ENCODE measurements at regions not wholly inside any gene's neighbourhood (a gene's known extent, or its start where the extent isn't known, plus 50 kb on each side); places are given as distances from the start of the nearest gene placed in this dataset.

DNA sequence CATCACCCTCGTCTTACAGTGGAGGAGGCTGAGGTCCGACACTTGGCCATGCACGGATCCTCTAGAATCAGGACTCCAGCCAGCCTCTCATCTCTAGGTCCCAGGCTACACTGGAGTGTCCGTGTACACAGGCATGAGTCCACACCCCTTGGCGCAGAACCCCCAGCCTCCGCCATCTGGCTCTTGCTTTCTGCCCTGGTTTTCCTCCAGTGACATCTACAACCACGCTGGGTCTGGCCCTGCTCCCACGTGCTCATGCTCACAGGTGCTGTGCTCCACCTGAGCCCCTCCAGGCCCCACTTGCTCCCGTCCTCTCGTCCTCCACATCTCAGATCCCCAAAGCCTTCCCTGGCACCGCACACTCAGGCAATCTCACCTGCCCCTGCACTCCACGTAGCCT, 260.8 kb downstream of the ENGASE start:
- ATAC-seq (no peak), DNase-seq (ENCODE audit: low spot score) (no peak)
- no peak overlapping the region for H3K4me3 Mint-ChIP-seq
- no peaks in the 10 kb centered on the region for H3K36me3 Mint-ChIP-seq
- no peak overlapping the region for H3K27ac Mint-ChIP-seq
- H3K9me3 Mint-ChIP-seq, result no peaks in the 10 kb centered on the region
- H3K27me3 Mint-ChIP-seq (ENCODE audit: low read depth), result peaks cover 4% of the 10 kb centered on the region; the same call in 1 of the 2 replicates
- H3K4me1 Mint-ChIP-seq, result peaks cover 31% of the 10 kb centered on the region
- ChIA-PET POLR2A (no interaction called here), CTCF (no interaction called here)
- TF ChIP-seq ZNF671 (CRISPR knock-in tag; IDR thresholded peaks at IDR 0.05) (no peak), JAZF1 (CRISPR knock-in tag; IDR thresholded peaks at IDR 0.05) (no peak), NR2C2 (CRISPR knock-in tag; IDR thresholded peaks at IDR 0.05) (no peak), SOX15 (CRISPR knock-in tag; IDR thresholded peaks at IDR 0.05) (no peak), ELF4 (CRISPR knock-in tag; IDR thresholded peaks at IDR 0.05; ENCODE audit: low read depth) (no peak), KAT7 (CRISPR knock-in tag; IDR thresholded peaks at IDR 0.05; ENCODE audit: borderline replicate concordance) (no peak), TEAD1 (CRISPR knock-in tag; IDR thresholded peaks at IDR 0.05) (no peak), NR3C1 (CRISPR knock-in tag; conservative IDR thresholded peaks at IDR 0.05; ENCODE audit: low read depth) (no peak), GABPB1 (CRISPR knock-in tag; IDR thresholded peaks at IDR 0.05) (no peak), SMAD3 (CRISPR knock-in tag; IDR thresholded peaks at IDR 0.05; ENCODE audit: borderline replicate concordance) (no peak), OVOL2 (CRISPR knock-in tag; IDR thresholded peaks at IDR 0.05; ENCODE audit: borderline replicate concordance) (no peak), FOXK1 (CRISPR knock-in tag; IDR thresholded peaks at IDR 0.05) (no peak)
- TF ChIP-seq, protein P1, sequence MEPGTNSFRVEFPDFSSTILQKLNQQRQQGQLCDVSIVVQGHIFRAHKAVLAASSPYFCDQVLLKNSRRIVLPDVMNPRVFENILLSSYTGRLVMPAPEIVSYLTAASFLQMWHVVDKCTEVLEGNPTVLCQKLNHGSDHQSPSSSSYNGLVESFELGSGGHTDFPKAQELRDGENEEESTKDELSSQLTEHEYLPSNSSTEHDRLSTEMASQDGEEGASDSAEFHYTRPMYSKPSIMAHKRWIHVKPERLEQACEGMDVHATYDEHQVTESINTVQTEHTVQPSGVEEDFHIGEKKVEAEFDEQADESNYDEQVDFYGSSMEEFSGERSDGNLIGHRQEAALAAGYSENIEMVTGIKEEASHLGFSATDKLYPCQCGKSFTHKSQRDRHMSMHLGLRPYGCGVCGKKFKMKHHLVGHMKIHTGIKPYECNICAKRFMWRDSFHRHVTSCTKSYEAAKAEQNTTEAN (CRISPR knock-in tag; IDR thresholded peaks at IDR 0.05), result no peak
- TF ChIP-seq, protein P2, sequence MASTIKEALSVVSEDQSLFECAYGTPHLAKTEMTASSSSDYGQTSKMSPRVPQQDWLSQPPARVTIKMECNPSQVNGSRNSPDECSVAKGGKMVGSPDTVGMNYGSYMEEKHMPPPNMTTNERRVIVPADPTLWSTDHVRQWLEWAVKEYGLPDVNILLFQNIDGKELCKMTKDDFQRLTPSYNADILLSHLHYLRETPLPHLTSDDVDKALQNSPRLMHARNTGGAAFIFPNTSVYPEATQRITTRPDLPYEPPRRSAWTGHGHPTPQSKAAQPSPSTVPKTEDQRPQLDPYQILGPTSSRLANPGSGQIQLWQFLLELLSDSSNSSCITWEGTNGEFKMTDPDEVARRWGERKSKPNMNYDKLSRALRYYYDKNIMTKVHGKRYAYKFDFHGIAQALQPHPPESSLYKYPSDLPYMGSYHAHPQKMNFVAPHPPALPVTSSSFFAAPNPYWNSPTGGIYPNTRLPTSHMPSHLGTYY (CRISPR knock-in tag; IDR thresholded peaks at IDR 0.05), result no peak
- TF ChIP-seq, protein P3, sequence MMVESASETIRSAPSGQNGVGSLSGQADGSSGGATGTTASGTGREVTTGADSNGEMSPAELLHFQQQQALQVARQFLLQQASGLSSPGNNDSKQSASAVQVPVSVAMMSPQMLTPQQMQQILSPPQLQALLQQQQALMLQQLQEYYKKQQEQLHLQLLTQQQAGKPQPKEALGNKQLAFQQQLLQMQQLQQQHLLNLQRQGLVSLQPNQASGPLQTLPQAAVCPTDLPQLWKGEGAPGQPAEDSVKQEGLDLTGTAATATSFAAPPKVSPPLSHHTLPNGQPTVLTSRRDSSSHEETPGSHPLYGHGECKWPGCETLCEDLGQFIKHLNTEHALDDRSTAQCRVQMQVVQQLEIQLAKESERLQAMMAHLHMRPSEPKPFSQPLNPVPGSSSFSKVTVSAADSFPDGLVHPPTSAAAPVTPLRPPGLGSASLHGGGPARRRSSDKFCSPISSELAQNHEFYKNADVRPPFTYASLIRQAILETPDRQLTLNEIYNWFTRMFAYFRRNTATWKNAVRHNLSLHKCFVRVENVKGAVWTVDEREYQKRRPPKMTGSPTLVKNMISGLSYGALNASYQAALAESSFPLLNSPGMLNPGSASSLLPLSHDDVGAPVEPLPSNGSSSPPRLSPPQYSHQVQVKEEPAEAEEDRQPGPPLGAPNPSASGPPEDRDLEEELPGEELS (CRISPR knock-in tag; IDR thresholded peaks at IDR 0.05), result no peak
- TF ChIP-seq, protein P4, sequence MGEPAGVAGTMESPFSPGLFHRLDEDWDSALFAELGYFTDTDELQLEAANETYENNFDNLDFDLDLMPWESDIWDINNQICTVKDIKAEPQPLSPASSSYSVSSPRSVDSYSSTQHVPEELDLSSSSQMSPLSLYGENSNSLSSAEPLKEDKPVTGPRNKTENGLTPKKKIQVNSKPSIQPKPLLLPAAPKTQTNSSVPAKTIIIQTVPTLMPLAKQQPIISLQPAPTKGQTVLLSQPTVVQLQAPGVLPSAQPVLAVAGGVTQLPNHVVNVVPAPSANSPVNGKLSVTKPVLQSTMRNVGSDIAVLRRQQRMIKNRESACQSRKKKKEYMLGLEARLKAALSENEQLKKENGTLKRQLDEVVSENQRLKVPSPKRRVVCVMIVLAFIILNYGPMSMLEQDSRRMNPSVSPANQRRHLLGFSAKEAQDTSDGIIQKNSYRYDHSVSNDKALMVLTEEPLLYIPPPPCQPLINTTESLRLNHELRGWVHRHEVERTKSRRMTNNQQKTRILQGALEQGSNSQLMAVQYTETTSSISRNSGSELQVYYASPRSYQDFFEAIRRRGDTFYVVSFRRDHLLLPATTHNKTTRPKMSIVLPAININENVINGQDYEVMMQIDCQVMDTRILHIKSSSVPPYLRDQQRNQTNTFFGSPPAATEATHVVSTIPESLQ (CRISPR knock-in tag; IDR thresholded peaks at IDR 0.05), result no peak
- TF ChIP-seq, protein P5, sequence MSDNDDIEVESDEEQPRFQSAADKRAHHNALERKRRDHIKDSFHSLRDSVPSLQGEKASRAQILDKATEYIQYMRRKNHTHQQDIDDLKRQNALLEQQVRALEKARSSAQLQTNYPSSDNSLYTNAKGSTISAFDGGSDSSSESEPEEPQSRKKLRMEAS (CRISPR knock-in tag; IDR thresholded peaks at IDR 0.05), result no peak
- TF ChIP-seq, protein P6, sequence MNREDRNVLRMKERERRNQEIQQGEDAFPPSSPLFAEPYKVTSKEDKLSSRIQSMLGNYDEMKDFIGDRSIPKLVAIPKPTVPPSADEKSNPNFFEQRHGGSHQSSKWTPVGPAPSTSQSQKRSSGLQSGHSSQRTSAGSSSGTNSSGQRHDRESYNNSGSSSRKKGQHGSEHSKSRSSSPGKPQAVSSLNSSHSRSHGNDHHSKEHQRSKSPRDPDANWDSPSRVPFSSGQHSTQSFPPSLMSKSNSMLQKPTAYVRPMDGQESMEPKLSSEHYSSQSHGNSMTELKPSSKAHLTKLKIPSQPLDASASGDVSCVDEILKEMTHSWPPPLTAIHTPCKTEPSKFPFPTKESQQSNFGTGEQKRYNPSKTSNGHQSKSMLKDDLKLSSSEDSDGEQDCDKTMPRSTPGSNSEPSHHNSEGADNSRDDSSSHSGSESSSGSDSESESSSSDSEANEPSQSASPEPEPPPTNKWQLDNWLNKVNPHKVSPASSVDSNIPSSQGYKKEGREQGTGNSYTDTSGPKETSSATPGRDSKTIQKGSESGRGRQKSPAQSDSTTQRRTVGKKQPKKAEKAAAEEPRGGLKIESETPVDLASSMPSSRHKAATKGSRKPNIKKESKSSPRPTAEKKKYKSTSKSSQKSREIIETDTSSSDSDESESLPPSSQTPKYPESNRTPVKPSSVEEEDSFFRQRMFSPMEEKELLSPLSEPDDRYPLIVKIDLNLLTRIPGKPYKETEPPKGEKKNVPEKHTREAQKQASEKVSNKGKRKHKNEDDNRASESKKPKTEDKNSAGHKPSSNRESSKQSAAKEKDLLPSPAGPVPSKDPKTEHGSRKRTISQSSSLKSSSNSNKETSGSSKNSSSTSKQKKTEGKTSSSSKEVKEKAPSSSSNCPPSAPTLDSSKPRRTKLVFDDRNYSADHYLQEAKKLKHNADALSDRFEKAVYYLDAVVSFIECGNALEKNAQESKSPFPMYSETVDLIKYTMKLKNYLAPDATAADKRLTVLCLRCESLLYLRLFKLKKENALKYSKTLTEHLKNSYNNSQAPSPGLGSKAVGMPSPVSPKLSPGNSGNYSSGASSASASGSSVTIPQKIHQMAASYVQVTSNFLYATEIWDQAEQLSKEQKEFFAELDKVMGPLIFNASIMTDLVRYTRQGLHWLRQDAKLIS (CRISPR knock-in tag; IDR thresholded peaks at IDR 0.05; ENCODE audit: borderline replicate concordance), result no peak
- TF ChIP-seq, protein P7, sequence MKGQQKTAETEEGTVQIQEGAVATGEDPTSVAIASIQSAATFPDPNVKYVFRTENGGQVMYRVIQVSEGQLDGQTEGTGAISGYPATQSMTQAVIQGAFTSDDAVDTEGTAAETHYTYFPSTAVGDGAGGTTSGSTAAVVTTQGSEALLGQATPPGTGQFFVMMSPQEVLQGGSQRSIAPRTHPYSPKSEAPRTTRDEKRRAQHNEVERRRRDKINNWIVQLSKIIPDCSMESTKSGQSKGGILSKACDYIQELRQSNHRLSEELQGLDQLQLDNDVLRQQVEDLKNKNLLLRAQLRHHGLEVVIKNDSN (CRISPR knock-in tag; IDR thresholded peaks at IDR 0.05), result no peak
- TF ChIP-seq, protein P8, sequence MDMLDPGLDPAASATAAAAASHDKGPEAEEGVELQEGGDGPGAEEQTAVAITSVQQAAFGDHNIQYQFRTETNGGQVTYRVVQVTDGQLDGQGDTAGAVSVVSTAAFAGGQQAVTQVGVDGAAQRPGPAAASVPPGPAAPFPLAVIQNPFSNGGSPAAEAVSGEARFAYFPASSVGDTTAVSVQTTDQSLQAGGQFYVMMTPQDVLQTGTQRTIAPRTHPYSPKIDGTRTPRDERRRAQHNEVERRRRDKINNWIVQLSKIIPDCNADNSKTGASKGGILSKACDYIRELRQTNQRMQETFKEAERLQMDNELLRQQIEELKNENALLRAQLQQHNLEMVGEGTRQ (CRISPR knock-in tag; IDR thresholded peaks at IDR 0.05), result no peak

Data from WTC11 (cell line).